HG03159 (cell line): ENCODE measurements at regions not wholly inside any gene's neighbourhood (a gene's known extent, or its start where the extent isn't known, plus 50 kb on each side); places are given as distances from the start of the nearest gene placed in this dataset.
"Not testable (repeated sequence)": the region's sequence is repeated elsewhere in the genome, so short reads cannot be mapped to it uniquely, and the experiment has no call there.

Experiments used
- ATAC-seq: cut with Tn5 transposase; IDR thresholded peaks from one replicate; pipeline ENCODE4 v1.9.1; 2021; ENCODE audit warnings: mild to moderate bottlenecking, moderate library complexity; ENCODE audit not compliant: unreplicated experiment

DNA sequence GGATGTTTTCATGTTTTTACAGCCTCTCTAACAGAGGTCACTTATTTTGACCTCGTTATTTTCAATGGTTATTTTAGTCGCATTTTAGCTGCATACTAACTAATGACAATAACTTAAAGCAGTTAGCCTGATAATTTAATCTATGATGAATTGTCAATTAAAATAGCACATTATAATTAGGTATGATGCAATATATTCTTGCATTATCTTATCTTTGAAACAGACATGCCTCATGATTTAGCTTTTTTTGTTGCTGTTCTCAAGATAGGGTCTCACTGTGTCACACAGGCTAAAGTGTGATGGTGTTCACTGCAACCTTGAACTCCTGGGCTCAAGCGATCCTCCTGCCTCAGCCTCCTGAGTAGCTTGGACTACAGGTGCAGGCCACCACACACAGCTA is 126.4 kb downstream of the KBTBD2 start:
- no peak for ATAC-seq

DNA sequence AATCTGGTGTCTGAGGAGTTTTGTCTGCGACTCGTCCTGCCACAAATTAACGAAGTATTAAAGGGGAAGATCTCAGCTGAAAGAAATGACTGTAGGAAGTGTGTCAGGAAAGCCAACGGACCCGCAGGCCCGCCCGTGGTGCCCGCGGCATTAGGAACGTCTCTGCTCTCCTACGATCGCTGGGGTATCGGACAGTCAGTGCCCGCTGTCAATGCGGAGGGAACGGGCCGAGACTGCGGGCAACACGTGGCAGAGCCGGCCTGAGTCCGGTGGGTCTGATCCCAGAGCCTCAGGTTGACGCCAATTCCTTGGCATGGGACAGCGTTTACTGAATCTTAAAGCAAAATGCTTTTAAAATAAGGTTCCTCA is 128.7 kb downstream of the KBTBD2 start:
- ATAC-seq = no peak

DNA sequence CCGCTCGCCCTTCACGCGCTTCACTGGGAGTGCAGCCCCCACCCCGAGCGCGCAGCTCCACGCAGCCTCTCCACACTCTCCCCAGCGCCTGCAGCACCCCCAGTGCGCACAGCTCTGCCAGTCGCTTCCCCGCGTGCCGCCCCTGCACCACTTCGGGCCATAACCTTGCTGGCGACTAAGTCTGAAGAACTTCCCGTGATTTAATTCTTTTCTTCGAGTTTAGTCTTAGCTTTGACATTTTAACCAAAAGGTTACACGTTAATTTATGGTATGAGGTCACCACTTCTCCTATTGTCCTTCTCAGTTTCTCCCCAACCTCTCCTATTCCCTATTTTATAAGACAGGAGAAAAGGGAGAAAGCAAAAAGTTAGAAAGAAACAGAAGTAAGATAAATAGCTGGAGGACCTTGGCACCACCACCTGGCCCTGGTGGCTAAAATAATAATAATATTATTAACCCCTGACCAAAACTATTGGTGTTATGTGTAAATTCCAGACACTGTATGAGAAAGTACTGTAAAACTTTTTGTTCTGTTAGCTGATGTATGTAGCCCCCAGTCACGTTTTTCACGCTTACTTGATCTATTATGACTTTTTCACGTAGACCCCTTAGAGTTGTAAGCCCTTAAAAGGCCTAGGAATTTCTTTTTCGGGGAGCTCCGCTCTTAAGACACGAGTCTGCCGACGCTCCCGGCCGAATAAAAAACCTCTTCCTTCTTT is 129.2 kb downstream of the KBTBD2 start:
- ATAC-seq = not testable (repeated sequence)

DNA sequence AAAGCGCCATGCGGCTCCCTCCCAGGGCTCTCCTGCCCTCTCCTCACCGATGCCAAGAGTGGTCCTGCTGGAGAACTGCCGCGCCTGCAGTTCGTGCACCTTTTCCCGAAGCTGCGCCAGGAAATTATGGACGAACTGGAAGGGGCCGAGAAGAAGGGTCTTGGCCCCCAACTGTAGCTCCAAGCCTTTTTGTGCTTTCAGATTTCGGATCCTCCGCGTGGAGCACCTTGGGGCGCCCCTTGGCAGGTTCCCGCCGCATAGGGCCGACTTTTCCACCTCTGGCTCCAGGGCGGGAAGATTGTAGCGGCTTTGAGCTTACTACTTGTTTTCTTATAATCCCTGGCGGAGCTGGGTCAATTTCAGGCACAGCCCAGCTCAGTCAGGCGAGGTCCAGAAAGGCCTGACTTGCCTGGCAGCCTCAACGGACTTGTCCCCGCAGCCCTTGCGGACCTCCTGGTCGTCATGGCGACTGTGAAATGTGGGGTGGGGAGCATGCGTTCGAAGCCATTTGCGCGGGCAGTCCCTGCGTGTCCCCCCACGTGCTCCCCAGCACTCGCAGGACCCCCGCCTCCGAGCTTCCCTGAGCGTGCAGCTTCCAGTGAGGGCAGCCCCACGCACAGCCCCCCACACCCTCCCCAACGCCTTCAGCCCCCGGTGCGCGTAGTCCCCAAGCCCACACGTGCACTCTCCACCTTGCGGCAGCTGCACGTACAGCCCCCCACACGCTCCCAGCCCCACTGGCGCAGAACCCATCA is 129.9 kb downstream of the KBTBD2 start:
- no peak for ATAC-seq

DNA sequence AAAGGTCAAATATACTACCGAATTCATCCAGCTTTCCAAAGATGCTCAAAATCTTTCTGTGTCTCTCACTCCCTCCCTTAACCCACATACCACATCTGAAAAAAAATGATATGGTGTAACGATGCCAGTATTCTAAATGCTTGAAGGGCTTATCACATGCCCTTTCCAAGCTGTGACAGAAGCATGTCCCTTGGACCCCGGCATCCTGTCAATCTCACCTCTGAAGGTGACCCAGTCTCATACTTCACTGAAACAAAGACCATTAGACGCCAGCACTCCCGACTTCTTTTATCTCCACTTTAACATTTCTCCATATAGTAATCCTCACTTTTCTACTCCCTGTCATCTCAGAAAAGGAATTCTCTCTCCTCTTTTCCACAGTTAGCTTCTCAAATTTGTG is 130.8 kb downstream of the KBTBD2 start:
- ATAC-seq = not testable (repeated sequence)

DNA sequence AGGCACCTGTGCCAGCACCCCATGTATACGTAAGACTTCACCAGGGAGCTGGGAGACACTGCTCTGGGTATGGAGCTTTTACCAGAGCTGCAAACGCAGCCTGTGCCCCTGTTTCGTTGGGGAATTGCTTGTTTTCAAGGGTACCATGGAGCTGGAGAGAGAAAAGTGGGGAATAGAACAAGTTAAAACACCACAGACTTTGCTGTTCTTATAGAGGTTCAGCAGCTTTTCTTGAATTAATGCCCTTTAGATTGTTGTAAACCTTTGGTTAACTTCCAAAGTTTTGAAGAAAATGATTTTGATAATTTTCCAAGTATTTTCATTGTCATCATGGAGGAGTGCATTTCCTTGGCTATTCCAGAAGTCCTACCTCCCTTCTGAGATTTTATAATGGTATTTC is 131.7 kb downstream of the KBTBD2 start:
- ATAC-seq = not testable (repeated sequence)

DNA sequence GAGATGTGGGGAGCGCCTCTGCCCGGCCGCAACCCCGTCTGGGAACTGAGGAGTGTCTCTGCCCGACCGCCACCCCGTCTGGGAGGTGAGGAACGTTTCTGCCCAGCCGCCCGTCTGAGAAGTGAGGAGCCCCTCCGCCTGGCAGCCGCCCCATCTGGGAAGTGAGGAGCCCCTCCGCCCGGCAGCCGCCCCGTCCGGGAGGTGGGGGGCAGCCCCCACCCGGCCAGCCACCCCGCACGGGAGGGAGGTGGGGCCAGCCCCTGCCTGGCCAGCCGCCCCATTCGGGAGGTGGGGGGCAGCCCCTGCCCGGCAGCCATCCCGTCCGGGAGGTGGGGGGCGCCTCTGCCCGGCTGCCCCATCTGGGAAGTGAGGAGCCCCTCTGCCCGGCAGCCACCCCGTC is 137.7 kb downstream of the KBTBD2 start:
- ATAC-seq = not testable (repeated sequence)

DNA sequence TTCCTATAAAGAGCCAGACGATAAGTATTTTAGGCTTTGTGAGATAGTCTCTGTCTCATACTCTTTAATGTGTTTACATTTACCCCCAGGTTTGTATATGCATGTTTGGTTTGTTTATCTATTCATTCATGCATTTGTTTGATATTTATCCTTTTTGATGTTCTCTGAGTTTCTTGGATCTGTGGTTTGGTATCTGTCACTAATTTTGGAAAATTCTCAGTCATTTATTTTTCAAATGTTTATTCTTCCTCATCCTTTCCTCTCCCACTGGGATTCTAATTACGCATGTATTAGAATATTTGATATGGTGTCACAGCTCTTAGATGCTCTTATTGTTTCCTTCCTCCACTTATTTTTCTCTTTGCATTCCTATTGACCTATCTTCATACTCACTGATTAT is 143.2 kb downstream of the KBTBD2 start:
- ATAC-seq = not testable (repeated sequence)

DNA sequence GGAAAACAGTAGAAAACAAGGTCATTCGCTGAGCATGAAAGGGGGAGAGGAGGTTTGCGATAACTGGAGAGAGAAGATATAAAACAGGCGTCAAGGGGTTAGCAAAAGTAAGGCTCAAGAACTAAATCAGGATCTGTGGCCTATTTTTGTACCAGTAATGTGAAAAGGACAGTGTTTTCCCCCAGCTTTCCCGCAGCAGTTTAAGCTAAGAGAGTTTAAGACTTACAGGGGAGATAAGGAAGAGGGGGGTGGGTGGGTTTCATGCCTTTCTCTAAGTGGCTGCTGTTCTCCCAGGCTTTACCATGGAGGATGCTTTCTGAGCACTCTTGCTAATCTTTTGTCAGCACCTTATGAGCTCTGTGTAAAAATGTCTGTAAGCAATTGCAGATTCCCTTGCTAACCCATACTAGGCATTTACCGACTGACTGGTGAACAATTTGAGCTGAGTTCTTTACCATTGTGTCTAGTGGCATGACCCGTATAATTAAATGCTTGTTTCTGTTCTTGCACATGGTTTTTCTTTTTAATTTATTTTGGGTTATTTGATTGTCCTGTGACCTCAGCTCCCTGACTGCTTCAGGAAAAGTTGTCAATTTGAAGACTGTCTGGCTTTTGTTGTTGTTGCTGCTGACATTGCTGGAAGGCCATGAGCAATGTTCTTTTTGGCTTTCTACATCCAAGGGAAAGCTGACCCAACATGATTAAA is 144.0 kb downstream of the KBTBD2 start:
- ATAC-seq = not testable (repeated sequence)

DNA sequence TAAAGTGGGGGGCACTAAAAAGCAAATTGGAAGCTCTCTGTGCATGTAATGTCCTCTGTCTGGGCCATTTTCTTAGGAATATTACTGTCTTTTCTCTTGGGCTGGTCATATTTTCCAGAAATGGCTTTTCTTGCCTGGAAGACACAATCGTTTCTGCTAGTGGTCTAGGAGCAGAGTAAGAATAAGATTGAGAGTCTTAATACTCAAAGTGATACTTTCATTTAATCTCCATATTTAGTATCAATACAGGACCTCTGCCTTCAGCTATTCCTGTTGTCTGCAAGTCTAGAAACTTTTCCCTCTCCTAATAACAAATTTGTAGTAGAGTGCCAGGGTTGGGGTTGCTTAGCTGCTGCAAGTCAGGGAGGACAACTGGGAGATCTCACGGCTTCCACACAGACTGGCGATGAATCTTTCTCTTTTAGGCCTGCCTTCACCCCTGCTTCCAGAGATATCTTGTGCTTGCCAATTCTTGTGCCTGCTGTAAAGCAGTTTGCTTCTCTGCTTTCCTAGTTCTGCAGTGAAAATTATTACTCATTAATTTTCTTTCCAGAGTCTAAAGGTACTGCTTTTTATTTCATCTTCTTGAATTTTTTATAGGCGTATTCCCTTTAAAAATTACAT is 149.6 kb downstream of the KBTBD2 start:
- ATAC-seq = not testable (repeated sequence)

DNA sequence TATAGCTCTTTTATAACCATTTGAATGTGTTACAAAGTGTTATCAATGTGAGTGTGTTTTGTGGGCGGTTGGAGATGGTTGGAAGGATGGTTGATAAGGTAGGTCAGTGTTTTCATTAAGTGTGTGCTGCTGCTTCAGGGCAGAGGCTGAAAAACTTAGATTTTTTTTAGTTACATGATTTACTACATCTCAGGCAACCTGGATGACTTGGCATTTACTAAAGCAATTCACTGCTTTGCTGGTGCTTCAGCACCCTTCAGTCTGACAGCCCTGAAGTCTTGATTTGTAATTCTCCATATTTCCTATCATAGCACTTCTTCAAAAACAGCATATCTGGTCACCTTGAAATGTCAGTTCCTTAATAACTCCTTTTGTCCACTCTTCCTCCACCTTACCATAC is 151.8 kb downstream of the KBTBD2 start:
- ATAC-seq = not testable (repeated sequence)

DNA sequence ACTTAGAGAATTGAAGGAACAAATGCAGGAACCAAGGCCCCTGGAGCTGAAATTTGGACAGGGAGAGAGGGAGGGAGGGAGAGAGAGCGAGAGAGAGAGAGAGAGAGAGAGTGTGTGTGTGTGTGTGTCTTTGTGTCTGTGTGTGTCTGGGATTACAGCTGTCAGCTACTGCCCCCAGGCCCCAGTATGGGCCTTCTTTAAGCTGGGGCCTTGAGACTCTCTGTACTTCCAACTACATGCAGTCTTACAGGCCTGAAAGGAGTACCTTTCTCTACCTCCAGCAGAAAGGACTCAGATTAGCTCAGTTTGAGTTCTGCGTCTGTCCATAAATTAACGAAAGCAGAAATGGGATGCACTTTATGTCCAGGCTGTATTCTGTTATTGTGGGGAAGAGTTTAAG is 153.2 kb downstream of the KBTBD2 start:
- ATAC-seq = not testable (repeated sequence)

DNA sequence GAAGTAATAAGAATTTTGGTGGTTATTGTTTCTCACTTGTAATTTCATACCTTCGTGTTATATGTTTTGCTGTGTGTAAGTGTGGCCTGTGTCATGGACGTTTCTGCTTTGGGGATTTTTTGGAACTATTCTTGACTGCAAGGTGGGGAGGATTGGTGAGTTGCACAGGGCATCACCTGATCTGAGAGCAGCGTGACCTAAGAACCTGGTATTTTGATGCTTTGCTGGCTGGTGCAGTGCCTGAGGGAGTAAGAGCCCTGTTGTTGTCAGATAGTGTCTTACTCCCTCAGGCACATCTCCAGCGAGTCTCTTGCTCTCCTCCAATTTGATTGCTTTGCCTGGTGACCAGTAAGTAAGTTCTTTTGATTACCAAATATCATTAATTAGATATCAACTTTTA is 158.8 kb downstream of the KBTBD2 start:
- ATAC-seq = not testable (repeated sequence)

DNA sequence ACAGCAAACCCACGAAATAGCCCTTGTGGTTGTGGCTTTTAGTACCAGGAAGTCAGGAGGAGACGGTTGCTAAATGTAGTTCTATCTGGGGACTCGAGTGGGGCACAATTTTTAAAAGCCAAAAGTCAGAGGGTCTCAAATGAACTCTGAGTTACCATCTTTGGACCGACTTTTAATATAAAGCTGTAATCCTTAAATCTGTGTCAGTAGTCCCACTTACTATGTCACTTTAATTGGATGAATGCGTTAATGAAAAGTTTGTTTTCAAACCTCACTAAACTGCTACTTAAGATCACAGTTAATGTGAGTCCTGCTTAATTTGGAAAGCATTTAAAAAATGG is 162.3 kb downstream of the KBTBD2 start:
- ATAC-seq = not testable (repeated sequence)

DNA sequence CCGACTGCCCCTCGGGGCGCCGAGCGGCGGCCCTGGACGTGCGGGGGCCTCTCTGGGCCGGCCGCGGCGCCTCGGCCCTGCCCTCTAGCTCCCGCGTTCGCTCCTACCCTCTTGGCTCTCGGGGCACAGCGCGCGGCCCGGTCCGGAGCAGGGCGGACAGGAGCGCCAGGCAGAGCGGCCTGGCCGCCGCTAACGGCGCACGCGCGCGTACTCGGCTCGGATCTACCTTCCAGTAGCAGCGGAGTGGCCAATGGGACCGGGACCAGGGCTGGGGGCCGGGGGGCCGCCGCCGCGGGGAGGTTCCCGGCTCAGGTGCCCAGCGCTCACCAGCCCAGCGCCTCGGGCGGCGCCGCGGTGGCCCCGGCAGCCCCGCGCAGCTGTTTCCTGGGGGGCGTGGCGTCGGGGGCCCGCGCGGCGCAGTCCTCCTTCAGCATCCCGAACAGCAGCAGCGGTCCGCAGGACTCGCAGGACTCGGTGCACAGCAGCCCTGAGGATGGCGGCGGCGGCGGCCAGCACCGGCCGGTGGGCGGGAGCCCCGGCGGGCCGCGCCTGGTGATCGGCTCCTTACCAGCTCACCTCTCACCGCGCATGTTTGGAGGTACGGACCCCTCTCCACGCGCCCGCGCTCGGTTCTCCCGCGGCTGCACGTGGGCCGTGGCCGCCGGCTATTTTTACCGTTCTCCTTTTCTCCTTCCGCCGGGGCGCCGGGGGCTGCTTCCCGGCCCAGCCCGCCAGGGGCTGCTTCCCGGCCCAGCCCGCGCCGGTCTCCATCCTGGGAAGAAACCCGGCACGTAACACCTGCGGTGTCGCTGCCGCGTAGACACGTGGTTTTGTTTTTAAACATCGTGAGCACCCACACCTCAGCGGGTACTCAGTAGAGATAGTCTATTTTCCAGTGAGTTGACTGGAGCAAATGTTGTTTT is 162.9 kb downstream of the KBTBD2 start:
- peak; percentile 72 for ATAC-seq

DNA sequence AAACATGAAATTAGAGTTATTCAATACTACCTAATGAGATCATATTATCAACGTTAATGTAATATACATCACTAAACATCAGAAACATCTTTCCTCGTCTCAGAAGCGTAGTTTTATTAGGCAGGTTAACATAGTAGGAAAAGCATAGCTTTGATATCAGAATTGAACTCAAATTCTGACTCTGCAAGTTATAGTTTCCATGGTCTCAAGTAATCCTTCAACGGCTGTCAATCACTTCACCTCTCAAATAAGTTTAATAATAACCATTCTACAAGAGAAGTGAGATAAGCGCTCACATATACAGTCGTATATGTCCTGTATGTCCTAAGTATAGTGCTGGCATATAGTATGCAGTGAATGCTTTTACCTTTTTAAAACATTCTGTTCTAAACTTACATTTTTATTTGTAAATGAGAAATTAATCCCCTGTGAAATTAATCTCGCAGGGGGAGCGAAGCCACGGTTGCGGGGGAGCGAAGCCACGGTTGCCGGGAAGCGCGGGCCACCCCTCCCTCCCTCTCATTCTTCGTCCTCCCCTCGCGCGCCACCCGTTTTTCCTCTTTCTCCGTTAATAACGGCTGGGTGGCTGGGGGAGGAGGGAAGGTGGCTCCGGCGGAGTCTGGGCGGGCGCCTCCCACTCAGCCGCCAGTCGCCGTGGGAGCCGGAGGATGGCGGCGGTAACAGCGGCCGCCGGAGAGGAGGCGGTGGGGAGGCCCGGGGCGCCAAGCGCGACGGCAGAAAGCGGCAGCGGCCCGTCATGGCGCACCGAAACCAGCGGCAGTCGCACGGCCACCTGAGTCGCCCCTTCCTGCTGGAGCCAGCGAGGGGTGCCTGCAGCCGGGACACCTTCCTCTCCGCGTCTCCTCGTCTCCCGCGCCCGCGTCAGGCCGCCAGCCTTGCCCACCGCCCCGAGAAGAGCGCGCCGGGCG is 163.8 kb downstream of the KBTBD2 start:
- peak; percentile 66 for ATAC-seq

DNA sequence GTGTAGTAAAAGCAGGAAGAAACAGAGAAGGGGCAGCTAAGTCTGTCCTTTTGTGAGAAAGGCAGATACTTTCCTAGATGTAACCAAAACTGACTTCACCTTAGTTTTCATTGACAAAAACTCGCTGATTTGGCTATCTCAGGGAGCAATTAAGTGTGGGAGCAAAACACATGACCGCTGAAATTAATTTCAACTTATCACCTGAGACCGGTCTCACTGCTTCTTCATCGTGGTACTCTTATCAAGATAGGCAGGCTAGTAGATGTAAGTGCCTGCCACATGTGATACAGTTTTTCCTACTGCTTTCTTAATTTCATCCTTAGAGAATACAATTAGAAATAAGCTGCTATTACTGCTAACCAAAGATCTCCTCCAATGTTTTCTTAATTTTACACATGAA is 168.7 kb downstream of the KBTBD2 start:
- ATAC-seq = not testable (repeated sequence)

DNA sequence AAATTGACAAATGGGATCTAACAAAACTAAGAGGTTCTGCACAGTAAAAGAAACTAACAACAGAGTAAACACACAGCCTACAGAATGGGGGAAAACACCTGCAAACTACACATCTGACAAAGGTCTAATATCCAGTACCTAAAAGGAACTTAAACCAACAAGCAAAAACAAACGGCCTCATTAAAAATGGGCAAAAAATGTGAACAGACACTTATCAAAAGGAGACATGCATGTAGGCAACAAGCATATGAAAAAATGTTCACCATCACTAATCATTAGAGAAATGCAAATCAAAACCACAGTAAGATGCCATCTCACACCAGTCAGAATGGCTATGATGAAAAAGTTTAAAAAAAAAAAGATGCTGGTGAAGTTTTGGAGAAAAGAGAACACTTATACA is 197.4 kb downstream of the KBTBD2 start:
- ATAC-seq = no peak
